NCI-H1436 (cell line): ENCODE measurements at regions not wholly inside any gene's neighbourhood (a gene's known extent, or its start where the extent isn't known, plus 50 kb on each side); places are given as distances from the start of the nearest gene placed in this dataset.

Source experiments
- DNase-seq: peaks from one replicate; lab custom pipeline; 2025; lab: John Stamatoyannopoulos, UW

DNA sequence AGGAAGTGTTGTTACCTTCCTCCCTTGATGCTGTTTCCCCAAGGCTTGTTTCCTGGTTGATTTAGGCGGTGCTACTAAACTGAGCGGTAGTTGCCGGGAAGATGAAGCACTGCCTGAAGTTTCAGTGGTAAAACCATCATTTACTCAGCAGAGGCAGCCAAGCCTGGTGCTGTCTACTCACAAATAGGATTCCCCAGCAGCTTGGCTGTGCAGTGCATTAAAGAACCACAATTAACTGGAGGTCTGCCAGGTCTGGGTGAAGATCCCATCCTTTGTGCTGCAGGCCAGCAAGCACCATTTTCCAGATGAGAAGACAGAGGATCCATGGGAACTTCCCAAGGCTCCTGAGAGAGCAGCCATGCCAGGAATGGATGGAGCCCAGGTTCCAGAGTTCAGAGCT lies 231.9 kb upstream of the E2F8 start:
- DNase-seq = no peak

DNA sequence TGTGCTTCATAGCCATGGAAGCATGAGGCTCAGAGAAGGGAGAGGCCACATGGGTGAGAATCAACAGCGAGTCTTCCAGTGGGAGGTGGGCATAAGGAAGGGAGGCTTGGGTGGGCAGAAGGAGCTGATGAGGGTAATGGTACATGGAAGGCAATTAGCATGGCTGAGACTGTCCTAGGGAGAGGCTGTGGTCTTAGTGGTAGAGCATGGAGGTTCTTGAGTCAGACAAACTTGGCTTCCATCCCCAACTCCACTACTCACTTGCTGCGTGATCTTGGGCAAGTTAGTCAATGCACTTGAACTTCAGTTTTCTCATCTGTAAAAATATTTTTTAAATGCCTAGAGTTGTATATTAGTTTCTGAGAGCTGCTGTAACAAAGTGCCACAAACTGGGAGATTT lies 227.2 kb upstream of the E2F8 start:
- no peak for DNase-seq

DNA sequence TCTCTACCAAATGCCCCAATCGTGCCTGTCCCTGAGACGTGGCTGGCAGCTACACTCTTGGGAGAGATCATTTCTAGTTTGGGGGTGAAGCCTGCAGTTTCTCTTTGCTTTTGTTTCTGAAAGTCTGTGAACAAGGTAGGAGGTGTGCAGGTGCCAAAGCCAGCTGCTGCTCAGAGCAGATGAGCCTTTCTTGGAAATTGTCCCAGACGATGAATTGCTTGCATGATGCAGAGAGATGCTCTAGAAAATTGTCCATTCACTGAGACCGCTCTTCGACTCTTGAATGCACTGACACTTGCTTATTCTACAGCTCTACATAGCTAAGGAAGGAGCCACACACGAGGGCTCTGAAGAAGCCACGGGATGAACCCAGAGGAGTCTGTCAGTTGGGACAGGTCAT lies 225.6 kb upstream of the E2F8 start:
- DNase-seq = peak; percentile 3

DNA sequence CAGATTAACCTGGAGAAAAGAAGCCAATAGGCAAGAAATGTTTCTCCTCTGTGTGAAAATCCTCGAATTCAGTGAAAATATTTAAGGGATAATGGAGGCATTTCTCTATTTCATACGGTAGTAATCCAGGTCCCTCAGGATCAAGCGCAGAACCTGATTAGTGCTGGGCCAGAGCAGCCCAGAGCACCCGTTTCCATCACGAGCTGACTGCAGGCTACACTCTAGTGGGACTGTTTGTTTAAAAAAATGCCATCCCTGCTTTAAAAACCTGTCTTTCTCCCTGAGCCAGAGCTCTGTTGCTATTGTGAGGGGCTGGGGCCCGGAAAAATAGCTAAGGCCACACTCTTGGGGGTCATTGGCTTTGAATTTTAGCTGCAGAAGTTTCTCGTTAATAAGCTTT lies 223.2 kb upstream of the E2F8 start:
- no peak for DNase-seq

DNA sequence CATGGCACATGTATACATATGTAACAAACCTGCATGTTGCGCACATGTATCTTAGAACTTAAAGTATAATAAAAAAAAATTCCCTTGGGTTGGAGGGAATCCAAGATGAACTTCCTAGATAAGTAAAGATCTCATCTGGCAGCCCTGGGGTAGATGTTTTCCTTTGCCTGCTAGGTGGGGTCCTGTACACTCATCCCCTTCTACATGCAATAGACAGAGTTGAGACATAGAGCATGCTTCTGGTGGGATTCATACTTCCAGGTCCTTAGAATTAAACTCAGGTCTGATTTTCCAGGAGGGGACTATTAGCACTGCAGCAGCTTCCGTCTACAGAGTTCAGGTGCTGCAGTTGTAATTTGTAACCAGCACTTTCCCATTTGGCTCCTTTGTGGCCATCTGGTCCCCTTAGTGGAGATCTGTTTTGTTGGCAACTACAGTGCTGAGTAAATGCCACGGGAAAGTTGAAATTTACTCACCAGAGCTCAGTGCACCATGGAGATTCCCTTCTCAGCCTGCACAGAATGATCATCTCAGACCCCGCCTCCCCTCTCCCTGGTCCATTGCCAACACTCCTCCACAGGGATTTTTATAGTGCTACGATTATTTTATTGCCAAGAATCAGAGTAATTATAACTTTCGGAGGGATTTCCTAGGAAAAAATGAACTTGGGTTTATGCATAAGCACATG lies 220.1 kb upstream of the E2F8 start:
- no peak for DNase-seq

DNA sequence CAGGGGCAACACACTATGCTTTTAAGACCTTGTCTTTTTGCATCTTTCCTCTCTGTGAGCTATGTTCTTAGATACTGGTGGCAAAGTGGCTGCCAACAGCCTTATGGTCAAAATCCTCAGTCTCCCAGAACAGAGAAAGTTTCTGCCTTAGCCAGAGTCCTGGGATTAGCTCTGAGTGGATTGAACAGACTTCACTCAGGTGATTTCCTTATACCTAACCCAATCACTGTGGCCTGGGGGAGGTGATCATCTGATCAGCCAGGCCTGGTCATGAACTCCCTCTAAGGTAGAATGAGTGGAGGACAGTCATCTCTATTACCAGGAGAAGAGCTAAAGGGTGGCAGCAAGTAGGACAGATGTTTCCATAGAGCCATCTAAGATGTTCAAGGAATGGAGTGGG lies 218.5 kb upstream of the E2F8 start:
- no peak for DNase-seq

DNA sequence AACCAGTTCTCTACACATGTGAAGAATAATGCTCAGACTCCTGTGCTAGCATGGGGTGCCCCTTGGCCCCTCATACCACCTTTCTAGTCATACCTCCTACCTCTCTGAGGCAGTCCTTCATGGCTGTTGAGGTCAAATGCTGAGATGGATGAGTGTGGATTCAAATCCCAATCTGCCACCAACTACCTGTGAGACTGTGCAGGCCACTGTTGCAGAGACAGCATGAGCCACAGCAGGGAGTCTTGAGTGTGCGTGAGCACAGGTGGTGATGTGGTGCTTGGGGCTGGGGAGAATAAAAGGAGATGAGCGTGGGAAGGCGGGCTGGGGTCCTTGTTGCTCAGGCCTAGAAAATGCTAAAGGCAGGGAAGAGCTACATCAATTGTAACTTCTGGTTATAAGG lies 218.0 kb upstream of the E2F8 start:
- DNase-seq = no peak

DNA sequence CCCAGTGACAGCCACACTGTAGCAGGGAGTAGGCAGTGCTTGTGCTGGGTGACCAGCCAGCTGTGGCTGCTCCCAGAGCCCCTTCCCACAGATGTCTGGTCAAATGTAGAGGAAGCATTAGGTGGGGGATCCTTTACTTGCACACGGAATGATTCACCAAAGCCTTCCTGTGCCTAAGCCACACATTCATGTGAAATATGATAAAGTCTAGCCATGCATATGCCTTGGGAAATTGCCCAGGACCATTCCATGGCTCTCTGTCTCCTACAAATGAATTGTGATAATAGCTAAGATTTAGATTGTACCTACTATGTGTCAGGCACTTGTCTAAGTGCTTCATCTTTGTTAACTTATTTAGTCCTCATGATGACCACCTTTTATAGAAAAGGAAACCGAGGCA lies 217.5 kb upstream of the E2F8 start:
- no peak for DNase-seq

DNA sequence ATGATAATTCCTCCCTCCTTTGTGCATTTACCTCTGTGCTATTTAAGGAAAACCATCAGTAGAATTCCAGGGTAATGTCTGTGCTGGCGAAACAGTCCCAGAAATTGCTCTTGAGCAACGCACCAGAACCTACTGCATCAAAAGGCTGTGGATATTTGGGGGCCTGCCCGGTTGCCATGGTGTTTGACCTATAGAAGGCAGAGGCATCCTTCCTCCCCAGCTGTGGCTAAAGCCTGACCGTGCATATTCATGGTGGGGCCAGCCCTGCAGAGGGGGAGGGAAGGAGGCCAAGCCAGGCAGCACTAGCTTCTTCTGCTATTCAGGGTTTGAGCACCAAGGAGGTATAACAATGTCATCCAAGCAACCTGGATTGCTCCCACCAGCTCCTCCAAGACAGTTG lies 215.0 kb upstream of the E2F8 start:
- no peak for DNase-seq

DNA sequence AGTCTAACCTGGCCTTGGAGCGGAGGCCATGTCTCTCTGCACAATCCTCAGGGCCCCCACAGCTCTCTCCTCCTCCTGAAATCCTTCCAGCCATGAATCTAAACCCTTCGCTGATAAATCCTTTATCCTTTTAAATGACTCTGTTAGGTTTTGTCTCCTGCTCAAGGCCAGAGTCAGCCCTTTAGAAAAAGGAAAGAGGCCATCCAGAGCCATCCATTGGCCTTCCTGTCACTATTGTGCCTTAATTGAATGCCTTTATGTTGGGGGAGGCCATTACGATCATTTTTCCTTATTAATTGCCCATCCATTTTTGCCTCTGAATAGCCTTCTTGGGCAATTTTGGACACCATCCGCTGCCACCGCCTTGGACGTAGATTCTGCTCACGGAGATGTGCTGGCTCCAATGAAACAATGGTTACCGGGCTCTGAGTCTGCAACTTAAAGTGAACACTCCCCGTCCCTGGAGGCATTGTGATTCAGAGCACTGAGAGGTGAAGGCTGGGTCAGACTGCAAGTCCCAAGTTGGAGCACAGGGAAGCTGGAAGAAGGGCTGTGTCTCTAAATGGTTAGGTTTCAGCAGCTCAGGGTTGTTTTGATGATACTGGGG lies 213.0 kb upstream of the E2F8 start:
- DNase-seq = no peak

DNA sequence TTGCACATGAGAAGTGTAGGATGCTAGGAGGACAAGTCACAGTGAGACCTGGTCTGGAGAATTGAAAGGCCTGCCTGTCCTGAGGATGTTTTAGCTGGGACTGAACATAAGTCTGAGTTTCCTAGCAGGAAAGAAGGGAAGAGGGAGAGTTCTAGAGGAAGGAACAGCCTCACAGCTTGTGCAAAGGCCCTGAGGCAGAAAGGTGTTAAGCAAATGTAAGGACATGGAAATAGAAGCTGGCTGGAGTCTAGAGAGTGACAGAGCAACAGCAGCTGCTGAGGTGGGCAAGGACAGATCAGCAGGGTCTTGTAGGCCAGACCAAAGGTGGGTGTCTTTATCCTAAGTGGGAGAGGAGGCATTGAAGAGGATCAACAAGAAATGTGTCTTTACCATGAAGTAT lies 210.9 kb upstream of the E2F8 start:
- no peak for DNase-seq

DNA sequence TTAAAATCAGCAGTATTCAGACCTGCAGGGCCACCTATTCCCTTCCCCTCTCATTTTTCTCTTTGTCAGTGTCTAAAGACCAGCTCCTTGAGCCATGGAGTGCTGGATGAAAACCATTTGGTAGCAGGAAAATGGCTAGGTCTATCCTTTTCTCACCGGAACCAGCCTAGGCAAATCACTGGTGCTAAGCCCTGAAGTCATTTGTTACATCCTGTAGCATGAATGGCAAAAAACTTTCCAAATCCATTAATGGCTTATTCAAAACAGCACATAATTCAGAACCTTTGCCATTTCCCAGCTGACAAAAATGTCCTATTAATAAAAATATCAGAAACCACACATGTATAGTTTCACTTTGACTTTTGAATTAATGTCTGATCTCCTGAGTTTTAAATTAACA lies 209.5 kb upstream of the E2F8 start:
- DNase-seq = no peak

DNA sequence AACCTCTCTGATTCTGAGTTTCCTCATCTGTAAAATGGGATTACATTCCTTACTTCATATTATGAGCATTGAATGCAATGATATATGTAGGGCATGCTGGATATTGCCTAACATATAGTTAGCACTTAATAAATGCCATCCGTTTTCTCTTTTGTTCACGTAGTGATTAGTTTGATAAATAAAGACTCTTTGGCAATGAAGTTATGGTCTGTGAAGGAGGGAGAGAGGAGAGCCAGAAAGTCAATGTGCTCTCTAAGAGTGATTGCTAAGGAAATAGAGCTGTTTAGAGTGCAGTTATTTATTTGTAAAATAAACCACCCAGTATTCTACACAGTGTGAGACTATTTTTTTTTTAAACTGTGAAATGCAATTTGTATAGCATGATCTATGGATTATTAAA lies 207.9 kb upstream of the E2F8 start:
- no peak for DNase-seq

DNA sequence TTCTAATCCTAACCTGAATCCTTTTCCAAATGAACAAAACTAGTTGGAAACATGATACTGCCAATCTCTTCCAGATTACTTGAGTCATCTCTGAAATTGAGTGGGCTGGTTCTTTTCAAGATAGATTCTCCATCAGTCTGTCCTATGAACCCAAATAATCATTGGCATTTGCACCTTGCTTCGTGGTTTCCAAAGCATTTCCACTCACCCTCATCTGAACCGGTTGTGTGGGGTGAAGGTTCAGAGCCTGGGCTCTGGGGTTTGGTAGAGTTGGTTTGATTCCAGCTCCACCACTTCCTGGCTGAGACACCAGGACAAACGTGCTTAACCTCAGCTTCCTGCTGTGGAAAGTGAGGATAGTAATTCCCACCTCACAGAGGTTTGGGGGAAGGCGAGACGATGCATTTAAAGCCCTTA lies 206.4 kb upstream of the E2F8 start:
- no peak for DNase-seq

DNA sequence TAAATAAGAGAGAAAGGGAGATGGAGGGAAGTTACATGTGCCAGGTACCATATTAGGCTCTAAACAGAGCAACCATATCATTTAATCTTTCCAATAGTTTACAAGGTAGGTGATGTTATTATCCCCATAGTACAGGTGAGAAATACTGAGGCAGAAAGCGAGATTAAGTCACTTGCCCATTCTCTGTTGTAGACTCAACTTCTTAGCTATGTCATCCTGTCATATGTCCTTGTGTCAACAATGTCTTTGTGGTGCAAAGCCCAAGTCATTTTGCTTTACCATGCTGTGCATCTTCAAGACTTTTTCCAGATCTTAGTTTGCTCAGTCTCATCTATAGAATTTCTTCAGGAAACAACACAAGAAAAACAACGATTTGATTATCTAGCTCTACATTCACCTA lies 205.0 kb upstream of the E2F8 start:
- DNase-seq = no peak

DNA sequence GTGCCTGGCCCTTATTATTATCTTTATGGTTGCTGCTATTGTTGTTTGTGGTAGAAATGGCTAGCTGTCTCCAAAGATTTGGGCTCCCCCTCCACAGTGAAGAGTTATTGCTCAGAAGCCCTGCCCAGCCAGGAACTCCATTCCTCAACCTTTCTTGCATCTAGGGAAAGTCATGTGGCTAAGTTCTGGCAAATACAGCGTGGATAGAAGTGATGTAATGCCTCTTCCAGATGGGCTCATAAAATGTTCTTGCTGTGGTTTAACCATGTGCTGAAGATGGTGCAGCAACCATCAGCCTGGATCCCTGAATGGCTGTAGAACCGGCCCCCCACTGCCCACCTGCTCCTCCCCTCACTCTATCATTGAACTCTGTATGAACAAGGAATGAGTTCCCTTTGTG lies 203.5 kb upstream of the E2F8 start:
- no peak for DNase-seq

DNA sequence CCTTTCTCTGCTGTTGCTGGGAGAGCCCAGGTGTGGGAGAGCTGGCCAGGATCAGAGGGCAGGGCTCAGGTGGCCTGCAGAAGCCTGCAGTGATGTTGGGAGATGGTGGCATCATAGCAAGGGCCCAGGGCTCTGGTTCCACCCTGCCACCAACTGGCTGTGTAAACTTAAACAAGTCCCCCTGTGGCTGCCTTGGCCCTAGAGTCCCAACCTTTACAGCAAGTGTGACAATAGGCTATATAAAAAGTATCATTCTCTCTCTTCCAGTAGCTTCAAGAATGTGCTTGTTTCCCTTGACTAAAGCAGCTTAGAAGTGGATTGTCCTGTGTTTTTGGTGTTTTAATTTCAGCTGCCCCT lies 201.8 kb upstream of the E2F8 start:
- no peak for DNase-seq

DNA sequence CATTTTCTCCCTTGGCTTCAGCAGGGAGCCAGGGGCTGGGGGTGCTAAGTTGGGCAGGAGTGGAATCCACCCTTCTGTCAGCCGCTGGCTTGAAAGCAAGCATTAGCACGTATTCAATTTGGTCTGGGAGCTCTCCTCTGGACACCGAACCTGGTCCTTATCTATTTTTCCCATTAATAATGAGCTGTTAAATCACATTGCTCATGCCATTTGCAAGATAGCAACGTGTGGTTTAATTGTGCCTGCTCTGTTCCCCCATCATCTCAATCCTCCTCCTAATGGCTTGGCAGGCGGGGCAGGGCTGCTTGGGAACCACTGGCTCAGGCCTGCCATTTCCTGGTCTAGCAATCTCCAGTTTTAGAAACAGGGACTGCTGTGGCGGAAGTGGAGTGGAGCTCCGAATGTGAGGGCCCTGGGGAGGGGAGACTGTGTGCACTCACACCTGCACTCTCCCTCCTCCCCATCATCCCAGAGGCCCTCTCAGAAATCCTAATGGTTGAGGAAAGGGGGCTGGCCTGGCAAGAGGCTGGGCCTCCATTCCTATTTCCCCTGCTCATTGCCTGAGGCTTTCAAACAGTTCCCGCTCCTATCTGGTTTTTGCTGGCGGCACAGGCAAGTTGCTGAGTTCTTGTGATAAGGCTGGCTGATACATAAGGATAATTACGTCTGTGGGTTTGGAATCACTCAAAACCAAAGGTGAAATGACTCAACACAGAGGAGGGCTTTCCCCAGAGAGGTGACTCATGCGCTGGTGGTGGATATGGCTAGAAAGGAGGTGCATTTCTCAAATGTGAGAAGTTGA lies 201.2 kb upstream of the E2F8 start:
- DNase-seq = peak; percentile 32

DNA sequence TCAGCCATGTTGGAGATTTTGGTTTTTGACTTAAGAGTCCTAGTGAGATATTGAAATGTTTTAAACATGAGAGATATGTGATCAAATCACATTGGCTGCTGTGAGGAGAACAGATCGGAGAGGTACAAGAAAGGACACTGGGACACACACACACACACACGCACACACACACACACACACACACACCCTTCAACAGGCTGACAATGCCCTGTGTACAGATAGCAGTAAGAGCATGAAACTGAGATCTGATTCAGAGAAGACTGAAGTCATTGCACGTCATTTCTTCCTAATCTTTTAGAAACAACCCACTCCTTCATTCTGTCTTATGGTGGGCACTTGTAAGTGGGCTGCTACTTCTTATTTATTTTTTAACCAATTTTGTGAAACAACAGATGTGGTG lies 200.5 kb upstream of the E2F8 start:
- DNase-seq = no peak

DNA sequence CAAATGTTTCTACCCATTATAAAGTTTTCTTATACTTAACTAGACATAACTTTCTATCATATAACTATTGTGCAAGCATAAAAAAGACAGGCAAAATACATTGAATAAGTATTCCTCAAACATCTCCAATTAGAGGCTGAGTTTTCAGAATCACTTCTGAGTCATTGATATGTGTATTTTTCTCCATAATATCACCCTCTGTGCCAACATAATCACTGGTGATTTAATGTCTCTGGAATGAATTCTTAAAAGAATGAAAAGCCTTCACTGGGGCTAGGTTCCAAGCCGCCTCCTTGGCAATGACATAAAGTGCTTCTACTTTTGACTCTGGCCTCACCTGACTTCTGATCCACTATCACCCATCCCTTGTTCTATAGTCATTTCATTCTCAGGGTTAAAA lies 197.0 kb upstream of the E2F8 start:
- DNase-seq = no peak

DNA sequence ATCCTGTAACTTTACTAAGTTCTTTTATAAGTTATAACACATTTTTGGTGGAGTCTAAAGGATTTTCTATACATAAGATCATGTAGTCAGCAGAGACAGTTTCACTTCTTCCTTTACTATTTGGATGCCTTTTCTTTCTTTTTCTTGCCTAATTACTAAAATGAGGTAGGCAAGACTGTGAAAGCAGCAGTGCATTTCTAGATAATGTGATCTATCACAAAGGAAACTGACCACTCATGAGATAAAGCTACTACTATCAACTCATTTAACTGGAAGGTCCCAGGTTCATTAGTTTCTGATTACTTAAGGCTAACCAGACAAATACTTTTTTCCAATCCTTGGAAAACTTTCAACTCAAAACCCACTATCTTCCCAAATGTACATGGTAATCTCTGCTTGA lies 196.2 kb upstream of the E2F8 start:
- DNase-seq = no peak

DNA sequence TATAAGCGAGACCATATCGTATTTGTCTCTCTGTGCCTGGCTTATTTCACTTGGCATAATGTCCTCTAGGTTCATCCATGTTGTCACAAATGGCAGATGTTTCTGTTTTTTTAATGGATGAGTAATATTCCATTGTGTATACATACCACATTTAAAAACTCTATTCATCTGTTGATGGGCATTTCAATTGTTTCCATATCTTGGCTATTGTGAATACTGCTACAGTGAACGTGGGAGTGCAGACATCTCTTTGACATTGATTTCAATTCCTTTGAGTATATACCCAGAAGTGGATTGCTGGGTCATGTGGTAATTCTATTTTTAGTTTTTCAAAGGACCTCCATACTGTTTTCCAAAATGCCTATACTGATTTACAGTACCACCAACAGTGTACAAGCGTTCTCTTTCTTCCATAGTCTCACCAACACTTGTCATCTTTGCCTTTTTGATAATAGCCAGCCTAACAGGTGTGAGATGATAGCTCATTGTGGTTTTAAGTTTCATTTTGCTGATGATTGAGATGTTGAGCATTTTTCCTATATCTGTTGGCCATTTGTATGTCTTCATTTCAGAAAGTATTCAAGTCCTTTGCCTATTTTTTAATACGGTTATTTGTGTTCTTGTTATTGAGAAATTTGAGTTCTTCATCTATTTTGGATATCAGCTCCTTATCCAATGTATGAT lies 194.7 kb upstream of the E2F8 start:
- no peak for DNase-seq

DNA sequence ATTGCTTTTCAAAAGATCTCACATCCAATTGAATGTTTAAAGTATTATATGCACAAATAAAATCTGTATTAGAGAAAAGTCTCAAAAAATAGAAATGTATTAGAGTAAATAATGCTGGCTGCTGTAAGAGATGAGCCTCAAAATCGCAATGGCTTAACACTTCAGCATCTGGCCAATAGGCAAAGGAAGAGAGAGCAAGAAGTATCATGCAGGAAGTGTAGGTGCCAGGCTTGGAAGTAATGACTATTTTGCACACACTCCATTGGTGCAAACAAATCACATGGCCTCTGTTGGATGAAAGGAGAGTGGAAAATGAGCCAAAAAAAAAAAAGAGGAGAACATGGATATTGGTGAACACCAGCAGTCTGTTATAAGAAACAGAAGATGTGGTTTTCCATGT lies 193.0 kb upstream of the E2F8 start:
- no peak for DNase-seq
